B cell (primary cell): ENCODE measurements at regions not wholly inside any gene's neighbourhood (a gene's known extent, or its start where the extent isn't known, plus 50 kb on each side); places are given as distances from the start of the nearest gene placed in this dataset.
"Not testable (repeated sequence)": the region's sequence is repeated elsewhere in the genome, so short reads cannot be mapped to it uniquely, and the experiment has no call there.

ENCODE experiments used
- ATAC-seq: fragments of 200-7000 bp; cut with Tn5 transposase; one replicate; pipeline ENCODE4 v1.10.0; 2021; ENCODE audit warnings: low read depth, mild to moderate bottlenecking, moderate number of reproducible peaks, moderate library complexity
- CTCF ChIA-PET: fragments of 350-600 bp; sonication (Branson Sonifier 250); formaldehyde crosslinking; loops from one replicate; lab custom pipeline; 2021; ENCODE audit warnings: antibody characterized with exemption, inconsistent platforms; lab: Charles Lee
- POLR2A ChIA-PET: fragments of 350-600 bp; sonication (Branson Sonifier 250); formaldehyde crosslinking; loops from one replicate; lab custom pipeline; 2021; ENCODE audit warnings: antibody characterized with exemption; lab: Charles Lee
- DNase-seq: peaks from one replicate; pipeline ENCODE4 v3.0.0; 2013
- H2AFZ ChIP-seq: 2 replicates; pipeline ENCODE4 v1.6.1; 2012; ENCODE audit warnings: mild to moderate bottlenecking, low read depth, low read length; ENCODE audit not compliant: insufficient read depth, poor library complexity, severe bottlenecking
- H3K27ac ChIP-seq, 2 donors: 1 replicate in 1 of 2; 2 replicates in 1 of 2; pipeline ENCODE4 v1.5.1; 2012 to 2013; ENCODE audit warnings: low read length in 2 of 2, mild to moderate bottlenecking in 2 of 2, moderate library complexity in 1 of 2
- H3K27me3 ChIP-seq, 4 experiments: fragments of 200-600 bp in 1 of 4; sonication (generic) in 1 of 4; replicated peaks in 1 of 4; 1 replicate in 2 of 4; 2 replicates in 2 of 4; pipeline versions ENCODE4 v1.6.1 to v1.7.0; 2013 to 2016; ENCODE audit warnings: low read length in 3 of 4, mild to moderate bottlenecking in 2 of 4, mixed read lengths in 1 of 4, moderate library complexity in 1 of 4; ENCODE audit not compliant: insufficient read depth in 4 of 4, control insufficient read depth in 3 of 4; ENCODE audit errors: control extremely low read depth in 1 of 4
- H3K36me3 ChIP-seq, 2 experiments: replicated peaks in 1 of 2; 1 replicate in 1 of 2; 2 replicates in 1 of 2; pipeline versions ENCODE4 v1.6.1 to v1.7.1; 2013; ENCODE audit warnings: low read length in 1 of 2; ENCODE audit not compliant: insufficient read depth in 2 of 2, control insufficient read depth in 1 of 2; ENCODE audit errors: control extremely low read depth in 1 of 2, extremely low read depth in 1 of 2
- H3K4me1 ChIP-seq, 2 donors: fragments of 200-600 bp in 1 of 2; sonication (generic) in 1 of 2; 1 replicate in 1 of 2; 2 replicates in 1 of 2; pipeline versions ENCODE4 v1.5.1 to v1.6.1; 2013 to 2017; ENCODE audit warnings: low read length in 2 of 2; ENCODE audit not compliant: control insufficient read depth in 2 of 2, insufficient read depth in 2 of 2
- H3K4me2 ChIP-seq: replicated peaks from 2 replicates; pipeline ENCODE3; 2012; ENCODE audit warnings: mild to moderate bottlenecking, low read depth, low read length; ENCODE audit not compliant: poor library complexity, severe bottlenecking
- H3K4me3 ChIP-seq, 5 experiments: fragments of 200-600 bp in 1 of 5; sonication (generic) in 1 of 5; 1 replicate in 3 of 5; 2 replicates in 2 of 5; pipeline versions ENCODE4 v1.5.1 to v1.7.0; 2011 to 2016; ENCODE audit warnings: low read length in 4 of 5, mild to moderate bottlenecking in 4 of 5, low read depth in 2 of 5, control low read depth in 1 of 5, moderate library complexity in 1 of 5; ENCODE audit not compliant: insufficient read depth in 1 of 5; ENCODE audit errors: control extremely low read depth in 1 of 5, extremely low read depth in 1 of 5
- H3K79me2 ChIP-seq: fragments of 200-600 bp; sonication (generic); one replicate; pipeline ENCODE4 v1.6.0; 2016; ENCODE audit warnings: low read length; ENCODE audit not compliant: control insufficient read depth, insufficient read depth
- H3K9ac ChIP-seq: fragments of 200-600 bp; sonication (generic); 2 replicates; pipeline ENCODE4 v1.6.1; 2017; ENCODE audit warnings: mild to moderate bottlenecking, low read length, moderate library complexity
- H3K9me3 ChIP-seq, 3 donors: one replicate each; pipeline versions ENCODE4 v1.6.1 to v1.7.1; 2013; ENCODE audit warnings: low read length in 2 of 3; ENCODE audit not compliant: control insufficient read depth in 2 of 3, insufficient read depth in 1 of 3; ENCODE audit errors: control extremely low read depth in 1 of 3
- H4K20me1 ChIP-seq: 2 replicates; pipeline ENCODE4 v1.6.0; 2012; ENCODE audit warnings: mild to moderate bottlenecking, low read length; ENCODE audit not compliant: insufficient read depth, control insufficient read depth, poor library complexity, severe bottlenecking
- H3K27ac Mint-ChIP-seq: one replicate; pipeline ENCODE4 v1.8.0; 2021; ENCODE audit warnings: mixed read lengths
- H3K27me3 Mint-ChIP-seq: one replicate; pipeline ENCODE4 v1.8.0; 2021; ENCODE audit warnings: mixed read lengths
- H3K4me1 Mint-ChIP-seq: one replicate; pipeline ENCODE4 v1.8.0; 2021; ENCODE audit warnings: mixed read lengths
- H3K4me3 Mint-ChIP-seq: one replicate; pipeline ENCODE4 v1.8.0; 2021; ENCODE audit warnings: mixed read lengths
- H3K9me3 Mint-ChIP-seq: one replicate; pipeline ENCODE4 v1.8.0; 2022; ENCODE audit warnings: mixed read lengths; ENCODE audit not compliant: insufficient read depth
- CTCF ChIP-seq: fragments of 200-600 bp; IDR thresholded peaks from one replicate; pipeline ENCODE4 v1.8.0; 2022; ENCODE audit warnings: antibody characterized with exemption, mild to moderate bottlenecking
- EZH2 ChIP-seq: IDR thresholded peaks from 2 replicates; pipeline ENCODE4 v1.6.1; 2012; ENCODE audit warnings: borderline replicate concordance, low read depth, mild to moderate bottlenecking, moderate library complexity, low read length; ENCODE audit not compliant: insufficient read depth, poor library complexity, severe bottlenecking
- WGBS: methylation state at CpG from one replicate; pipeline ENCODE4 v1.1.5; 2013; ENCODE audit warnings: missing lambda C conversion rate; ENCODE audit not compliant: insufficient coverage; 5-methylcytosine and 5-hydroxymethylcytosine counted together
- intact Hi-C: fragments of 100-400 bp; cut with micrococcal nuclease; formaldehyde crosslinking; loops from one replicate; pipeline ENCODE4 v1.10.0; 2022

GRCh38 chr13:94795292-94795691, 82.9 kb upstream of the SOX21 start:
- Mint-ChIP-seq H3K27ac (no peak overlapping the region), H3K4me3 (no peak overlapping the region), H3K4me1 (no peaks in the 10 kb centered on the region), H3K9me3 (no peaks in the 10 kb centered on the region), H3K27me3 (no peaks in the 10 kb centered on the region)
- intact Hi-C loops, result no loop called here
- Histone ChIP-seq H4K20me1 (no peaks in the 10 kb centered on the region), H3K4me2 (no peak overlapping the region), H3K4me1 (no peaks in the 10 kb centered on the region), H3K27me3 (no peaks in the 10 kb centered on the region), H3K27ac (no peak overlapping the region), H3K9me3 (no peaks in the 10 kb centered on the region), H3K9ac (no peak overlapping the region), H3K36me3 (no peaks in the 10 kb centered on the region), H3K79me2 (no peaks in the 10 kb centered on the region), H2AFZ (no peak overlapping the region), H3K4me3 (no peak overlapping the region)
- ATAC-seq (no peak), DNase-seq (no peak)
- CTCF ChIA-PET, result no interaction called here
- 92% methylated on average over 5 of the region's 7 CpGs for WGBS
- POLR2A ChIA-PET, result no interaction called here
- TF ChIP-seq CTCF, result no peak
- no peak for TF ChIP-seq EZH2

- CTCF ChIA-PET, H3K4me1 ChIP-seq, H3K4me2 ChIP-seq, H3K27me3 ChIP-seq, DNase-seq, H3K9me3 ChIP-seq, H4K20me1 ChIP-seq, ATAC-seq, H3K27ac ChIP-seq, intact Hi-C loops, H3K4me3 ChIP-seq, H3K4me1 Mint-ChIP-seq, POLR2A ChIA-PET, H3K9ac ChIP-seq, H3K36me3 ChIP-seq, H3K9me3 Mint-ChIP-seq, H3K27ac Mint-ChIP-seq, H3K27me3 Mint-ChIP-seq, H3K79me2 ChIP-seq, H3K4me3 Mint-ChIP-seq, H2AFZ ChIP-seq: not testable (repeated sequence)
- no CpG with 5 or more reads among the region's 2 CpGs for WGBS
Observed at GRCh38 chr13:94786246-94786645, 73.9 kb upstream of the SOX21 start.
